NCI-H2196 (cell line): ENCODE measurements at regions not wholly inside any gene's neighbourhood (a gene's known extent, or its start where the extent isn't known, plus 50 kb on each side); places are given as distances from the start of the nearest gene placed in this dataset.
A peak's percentile ranks its signal among the peaks of the same experiment; 100 is the strongest.

Experiments
- DNase-seq: peaks from one replicate; lab custom pipeline; 2025; ENCODE audit not compliant: unreplicated experiment; lab: John Stamatoyannopoulos, UW

DNA sequence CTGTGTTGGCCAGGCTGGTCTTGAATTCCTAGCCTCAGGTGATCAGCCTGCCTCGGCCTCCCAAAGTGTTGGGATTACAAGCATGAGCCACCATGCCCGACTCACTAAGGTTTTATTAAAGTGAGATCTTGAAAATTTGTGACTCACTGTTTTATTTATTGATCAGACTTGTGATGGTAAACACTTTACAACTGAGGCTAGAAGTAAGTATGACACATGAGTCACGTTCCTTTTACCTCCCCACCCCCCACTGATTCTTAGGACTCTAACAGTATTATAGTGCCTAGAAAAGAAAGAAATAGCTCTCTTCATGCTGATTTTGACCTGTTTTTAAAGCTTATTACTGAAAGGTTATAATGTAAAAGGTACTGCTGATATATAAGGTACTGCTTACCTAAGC is 160.6 kb downstream of the TANC2 start:
- DNase-seq, result no peak

DNA sequence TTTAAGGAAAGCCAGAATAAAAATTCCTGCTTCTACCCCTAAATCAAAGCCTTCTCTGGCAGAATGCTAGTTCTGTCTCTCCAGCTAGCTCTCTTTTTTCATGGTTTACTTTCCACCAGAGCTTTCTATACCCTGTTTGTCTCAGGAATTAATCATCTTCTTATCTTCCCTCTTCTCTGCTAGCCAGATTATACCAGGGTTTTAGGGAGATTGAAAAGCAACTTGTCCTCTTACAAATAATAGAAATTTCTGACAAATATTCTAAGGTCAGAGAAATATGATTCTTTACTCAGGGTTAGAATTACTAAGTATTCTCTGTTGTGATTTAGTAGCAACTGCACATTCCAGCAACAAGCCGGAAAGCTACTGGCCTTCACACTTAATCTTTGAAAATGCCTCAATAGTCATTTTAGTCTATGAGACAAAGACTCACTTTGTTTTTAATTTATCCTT is 166.4 kb downstream of the TANC2 start:
- DNase-seq, result no peak

DNA sequence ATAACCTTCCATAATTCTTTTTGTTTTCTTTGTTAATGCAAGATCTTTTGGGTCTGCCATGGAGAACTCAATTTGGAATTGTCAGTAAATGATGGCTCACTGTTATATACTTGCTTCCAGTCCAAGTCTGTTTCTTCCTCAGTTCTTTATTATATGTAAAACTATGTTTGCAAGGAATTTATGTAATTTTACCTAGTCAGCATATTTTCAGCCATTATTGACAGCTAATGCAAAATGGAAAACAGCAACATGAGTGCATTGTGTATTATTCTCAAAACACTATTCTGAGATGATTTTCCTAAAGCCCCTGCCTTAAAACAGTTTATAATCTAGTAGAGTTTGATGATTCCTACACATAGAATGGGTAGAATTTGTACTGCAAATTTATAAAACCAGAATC is 167.5 kb downstream of the TANC2 start:
- no peak for DNase-seq

- DNase-seq, result no peak
Observed at GRCh38 chr17:63134867-63135266, 168.8 kb downstream of the TANC2 start.

GRCh38 chr17:63136369-63137012 is 170.5 kb downstream of the TANC2 start:
- no peak for DNase-seq

- DNase-seq, result no peak
Observed at GRCh38 chr17:63137163-63137562, 171.1 kb downstream of the TANC2 start.

- no peak for DNase-seq
Observed at GRCh38 chr17:63138713-63139112, 172.7 kb downstream of the TANC2 start.

GRCh38 chr17:63139356-63139755 is 173.3 kb downstream of the TANC2 start:
- no peak for DNase-seq

DNA sequence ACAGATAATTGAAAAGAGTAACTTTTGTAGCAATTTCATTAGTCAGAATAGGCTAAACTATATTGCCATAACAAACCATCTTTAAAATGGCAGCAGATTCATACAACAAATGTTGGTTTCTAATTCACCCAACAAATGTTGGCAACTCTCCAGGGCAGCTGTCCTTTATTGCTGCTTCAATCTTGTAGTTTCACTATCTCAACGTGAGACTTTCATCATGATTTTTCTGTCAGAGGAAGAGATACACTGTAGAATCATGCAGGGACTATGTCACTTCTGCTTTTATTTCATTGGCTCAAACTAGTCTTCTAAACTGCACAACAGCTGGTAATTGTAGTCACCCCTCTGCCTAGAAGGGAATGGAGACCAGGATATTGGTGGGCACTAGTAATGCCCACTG is 174.2 kb downstream of the TANC2 start:
- DNase-seq, result peak; percentile 50

GRCh38 chr17:63142836-63143235 is 176.8 kb downstream of the TANC2 start:
- no peak for DNase-seq

- DNase-seq, result no peak
Observed at GRCh38 chr17:63150490-63150889, 184.5 kb downstream of the TANC2 start.

DNA sequence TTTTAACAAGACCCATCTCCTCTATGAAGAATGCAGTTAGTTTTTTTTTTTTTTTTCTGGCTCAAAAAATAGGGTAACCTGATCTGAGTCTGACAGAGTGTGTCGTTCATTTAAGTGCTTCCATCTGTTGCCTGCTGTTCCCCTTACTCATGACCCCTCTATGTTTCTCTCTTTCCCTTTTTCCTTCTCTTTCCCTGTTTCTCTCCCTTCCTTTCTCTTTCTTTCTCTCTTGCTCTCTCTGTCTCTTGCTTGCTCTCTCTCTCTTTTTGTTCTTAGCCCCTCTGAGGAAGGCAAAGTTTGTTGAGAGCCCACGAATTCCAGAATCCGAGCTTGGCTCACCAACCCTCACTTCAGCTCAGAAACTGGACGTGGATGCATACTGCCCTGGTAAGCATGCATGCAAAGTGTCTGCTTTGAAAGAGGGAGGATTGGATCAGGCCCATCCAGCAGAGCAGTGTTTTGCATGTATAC is 185.0 kb downstream of the TANC2 start:
- no peak for DNase-seq

GRCh38 chr17:63151941-63152523 is 186.0 kb downstream of the TANC2 start:
- DNase-seq, result no peak

GRCh38 chr17:63153488-63153887 is 187.5 kb downstream of the TANC2 start:
- DNase-seq, result no peak

GRCh38 chr17:63154586-63155244 is 188.7 kb downstream of the TANC2 start:
- DNase-seq, result no peak

DNA sequence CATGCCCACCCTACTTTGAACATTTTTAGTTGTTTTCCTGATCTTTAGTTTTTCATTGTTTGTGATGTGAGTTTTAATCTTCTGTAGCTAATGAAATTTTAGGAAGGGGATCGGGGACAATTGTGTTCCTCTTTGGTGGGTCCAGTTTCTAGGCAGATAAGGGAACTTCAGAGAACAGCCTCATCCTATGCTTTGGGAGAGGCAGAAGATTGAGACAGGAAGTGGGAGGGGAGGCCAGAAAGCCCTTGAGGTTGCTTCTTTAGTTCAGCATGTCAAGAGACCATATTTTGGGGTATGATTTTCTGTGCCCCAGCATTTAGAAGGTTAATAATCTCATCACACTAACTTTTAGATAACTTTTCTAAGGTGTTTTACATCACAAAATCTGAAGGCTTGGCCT is 191.0 kb downstream of the TANC2 start:
- DNase-seq, result no peak

GRCh38 chr17:63162406-63163157 is 196.5 kb downstream of the TANC2 start:
- DNase-seq, result no peak

GRCh38 chr17:63163158-63163520 is 197.1 kb downstream of the TANC2 start:
- no peak for DNase-seq

DNA sequence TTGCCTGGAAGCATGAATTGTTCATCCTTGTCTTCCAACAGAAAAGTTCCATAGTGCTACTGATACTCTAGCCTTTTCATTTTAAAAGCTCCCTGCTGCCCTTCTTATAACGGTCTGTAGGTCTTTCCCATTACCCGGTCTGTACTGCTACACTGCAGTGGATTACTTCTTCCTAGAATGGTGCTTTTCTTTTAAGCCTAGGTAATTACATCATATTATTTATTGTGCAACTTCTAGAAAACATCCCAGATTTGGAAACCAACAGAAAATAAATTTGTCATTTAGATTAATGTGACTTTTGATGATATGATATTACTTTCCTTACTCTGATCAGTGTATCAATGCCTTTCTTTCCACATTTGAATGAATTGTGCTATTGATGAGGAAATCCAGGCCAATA is 199.4 kb downstream of the TANC2 start:
- DNase-seq, result no peak

DNA sequence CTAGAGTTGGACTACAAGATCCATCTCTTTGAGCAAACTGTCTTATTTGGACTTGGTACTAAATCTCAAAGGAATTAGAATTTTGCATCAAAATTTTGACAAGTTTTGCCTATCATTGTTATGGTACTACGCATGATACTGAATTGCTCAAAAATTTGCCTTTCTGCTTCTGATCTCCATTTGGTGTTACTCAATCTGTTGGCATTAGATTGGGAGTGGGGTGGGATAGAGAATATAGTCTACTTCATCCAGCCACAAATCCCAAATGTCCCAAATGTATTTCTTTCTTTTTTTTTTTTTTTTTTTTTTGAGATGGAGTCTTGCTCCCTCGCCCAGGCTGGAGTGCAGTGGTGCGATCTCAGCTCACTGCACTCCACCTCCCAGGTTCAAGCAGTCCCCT is 204.8 kb downstream of the TANC2 start:
- DNase-seq, result no peak

- DNase-seq, result no peak
Observed at GRCh38 chr17:63171428-63172393, 205.7 kb downstream of the TANC2 start.
